K562 (cell line): ENCODE measurements at regions not wholly inside any gene's neighbourhood (a gene's known extent, or its start where the extent isn't known, plus 50 kb on each side); places are given as distances from the start of the nearest gene placed in this dataset.

ENCODE experiments used
- CTCF ChIP-seq, 3 experiments: IDR thresholded peaks in 2 of 3; conservative IDR thresholded peaks in 1 of 3; 2 replicates each; pipeline ENCODE4 v1.5.1; 2011 to 2012; ENCODE audit warnings: low read length in 3 of 3, mild to moderate bottlenecking in 3 of 3, control low read depth in 2 of 3, improper control_type of control experiment in 1 of 3, inconsistent platforms in 1 of 3, low read depth in 1 of 3, mixed read lengths in 1 of 3, moderate library complexity in 1 of 3; ENCODE audit not compliant: insufficient read depth in 2 of 3
- FOXM1 ChIP-seq, 2 experiments: fragments of 450-650 bp in 1 of 2; sonication (generic) in 1 of 2; formaldehyde crosslinking in 1 of 2; IDR thresholded peaks; 2 replicates each; pipeline versions ENCODE4 v1.6.1 to v1.9.0; 2017 to 2022; ENCODE audit warnings: low read depth in 2 of 2, mild to moderate bottlenecking in 2 of 2, missing genetic modification reagents in 1 of 2, moderate library complexity in 1 of 2
- HCFC1 ChIP-seq: IDR thresholded peaks from 2 replicates; pipeline ENCODE4 v1.6.1; 2012; ENCODE audit warnings: low read depth, low read length, improper control_type of control experiment
- NUFIP1 ChIP-seq: fragments of 450-650 bp; IDR thresholded peaks from 2 replicates; pipeline ENCODE4 v1.6.1; 2018; ENCODE audit not compliant: partially characterized antibody
- RBFOX2 ChIP-seq: fragments of 200-400 bp; formaldehyde crosslinking; IDR thresholded peaks from 2 replicates; pipeline ENCODE4 v1.6.1; 2017; ENCODE audit warnings: low read depth, mild to moderate bottlenecking, low read length, moderate library complexity
- TCF7L2 ChIP-seq: fragments of 150-350 bp; IDR thresholded peaks from 2 replicates; pipeline ENCODE4 v1.6.1; 2016; ENCODE audit warnings: low read depth, mild to moderate bottlenecking, low read length, moderate library complexity
- TEAD4 ChIP-seq, 2 experiments: sonication (generic) in 1 of 2; formaldehyde crosslinking in 1 of 2; IDR thresholded peaks; 2 replicates each; pipeline versions ENCODE4 v1.6.1 to v1.8.0; 2012 to 2022; ENCODE audit warnings: borderline replicate concordance in 1 of 2, inconsistent platforms in 1 of 2, low read length in 1 of 2, mild to moderate bottlenecking in 1 of 2, missing genetic modification reagents in 1 of 2
- USF2 ChIP-seq: sonication (generic); formaldehyde crosslinking; IDR thresholded peaks from 2 replicates; pipeline ENCODE4 v1.5.0; 2020; ENCODE audit warnings: missing genetic modification reagents
- ZNF174 ChIP-seq: fragments of 250-450 bp; sonication (Bioruptor Pico); IDR thresholded peaks from 2 replicates; pipeline ENCODE4 v1.4.0; 2020; ENCODE audit warnings: mild to moderate bottlenecking
- ZNF589 ChIP-seq: fragments of 200-800 bp; sonication (Bioruptor generic); IDR thresholded peaks from 2 replicates; pipeline ENCODE4 v1.6.1; 2016; ENCODE audit warnings: low read depth, missing genetic modification characterization, missing compliant biosample characterization

- TF ChIP-seq ZNF174 (no peak), FOXM1 (IDR thresholded peaks at IDR 0.05; ENCODE audit: low read depth) (no peak), FOXM1 (CRISPR knock-in tag; IDR thresholded peaks at IDR 0.05; ENCODE audit: low read depth) (no peak), USF2 (CRISPR knock-in tag) (no peak), TCF7L2 (no peak), ZNF589 (CRISPR knock-in tag) (no peak), RBFOX2 (no peak), TEAD4 (IDR thresholded peaks at IDR 0.05; ENCODE audit: low read length) (no peak), TEAD4 (CRISPR knock-in tag; IDR thresholded peaks at IDR 0.05; ENCODE audit: borderline replicate concordance) (no peak), NUFIP1 (no peak), CTCF (IDR thresholded peaks at IDR 0.05 in 2 of 3, conservative IDR thresholded peaks at IDR 0.05 in 1 of 3; ENCODE audit: insufficient read depth in 2 of 3, low read depth in 1 of 3, low read length in 3 of 3) (no peak), HCFC1 (no peak)
Measured at GRCh38 chr1:221867003-221867402, 125.1 kb upstream of the DUSP10 start.
